ENCODE measurements at regions not wholly inside any gene's neighbourhood (a gene's known extent, or its start where the extent isn't known, plus 50 kb on each side); places are given as distances from the start of the nearest gene placed in this dataset.

DNA sequence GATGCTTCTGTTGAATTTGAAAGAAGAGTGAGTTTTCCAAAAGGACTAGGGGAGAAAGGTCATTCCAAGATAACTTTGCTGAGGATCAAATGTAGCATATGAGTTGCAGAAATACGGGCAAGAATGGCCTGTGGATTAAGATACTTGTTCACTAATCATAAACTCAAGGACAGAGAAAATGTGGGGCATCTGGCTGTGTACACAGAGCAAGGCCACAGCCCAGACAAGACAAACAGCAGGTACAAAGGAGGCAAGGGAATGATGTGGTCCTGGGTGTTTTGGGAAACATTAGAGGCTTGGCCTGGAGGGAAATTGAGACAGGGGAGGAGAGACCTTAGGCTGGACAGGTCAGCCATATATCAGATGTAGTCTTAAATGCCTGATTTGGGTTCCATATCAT lies 254.8 kb downstream of the TTC32 start:
- TF ChIP-seq, protein P1, sequence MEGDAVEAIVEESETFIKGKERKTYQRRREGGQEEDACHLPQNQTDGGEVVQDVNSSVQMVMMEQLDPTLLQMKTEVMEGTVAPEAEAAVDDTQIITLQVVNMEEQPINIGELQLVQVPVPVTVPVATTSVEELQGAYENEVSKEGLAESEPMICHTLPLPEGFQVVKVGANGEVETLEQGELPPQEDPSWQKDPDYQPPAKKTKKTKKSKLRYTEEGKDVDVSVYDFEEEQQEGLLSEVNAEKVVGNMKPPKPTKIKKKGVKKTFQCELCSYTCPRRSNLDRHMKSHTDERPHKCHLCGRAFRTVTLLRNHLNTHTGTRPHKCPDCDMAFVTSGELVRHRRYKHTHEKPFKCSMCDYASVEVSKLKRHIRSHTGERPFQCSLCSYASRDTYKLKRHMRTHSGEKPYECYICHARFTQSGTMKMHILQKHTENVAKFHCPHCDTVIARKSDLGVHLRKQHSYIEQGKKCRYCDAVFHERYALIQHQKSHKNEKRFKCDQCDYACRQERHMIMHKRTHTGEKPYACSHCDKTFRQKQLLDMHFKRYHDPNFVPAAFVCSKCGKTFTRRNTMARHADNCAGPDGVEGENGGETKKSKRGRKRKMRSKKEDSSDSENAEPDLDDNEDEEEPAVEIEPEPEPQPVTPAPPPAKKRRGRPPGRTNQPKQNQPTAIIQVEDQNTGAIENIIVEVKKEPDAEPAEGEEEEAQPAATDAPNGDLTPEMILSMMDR (IDR thresholded peaks at IDR 0.05), result no peak
- TF ChIP-seq, protein P2, sequence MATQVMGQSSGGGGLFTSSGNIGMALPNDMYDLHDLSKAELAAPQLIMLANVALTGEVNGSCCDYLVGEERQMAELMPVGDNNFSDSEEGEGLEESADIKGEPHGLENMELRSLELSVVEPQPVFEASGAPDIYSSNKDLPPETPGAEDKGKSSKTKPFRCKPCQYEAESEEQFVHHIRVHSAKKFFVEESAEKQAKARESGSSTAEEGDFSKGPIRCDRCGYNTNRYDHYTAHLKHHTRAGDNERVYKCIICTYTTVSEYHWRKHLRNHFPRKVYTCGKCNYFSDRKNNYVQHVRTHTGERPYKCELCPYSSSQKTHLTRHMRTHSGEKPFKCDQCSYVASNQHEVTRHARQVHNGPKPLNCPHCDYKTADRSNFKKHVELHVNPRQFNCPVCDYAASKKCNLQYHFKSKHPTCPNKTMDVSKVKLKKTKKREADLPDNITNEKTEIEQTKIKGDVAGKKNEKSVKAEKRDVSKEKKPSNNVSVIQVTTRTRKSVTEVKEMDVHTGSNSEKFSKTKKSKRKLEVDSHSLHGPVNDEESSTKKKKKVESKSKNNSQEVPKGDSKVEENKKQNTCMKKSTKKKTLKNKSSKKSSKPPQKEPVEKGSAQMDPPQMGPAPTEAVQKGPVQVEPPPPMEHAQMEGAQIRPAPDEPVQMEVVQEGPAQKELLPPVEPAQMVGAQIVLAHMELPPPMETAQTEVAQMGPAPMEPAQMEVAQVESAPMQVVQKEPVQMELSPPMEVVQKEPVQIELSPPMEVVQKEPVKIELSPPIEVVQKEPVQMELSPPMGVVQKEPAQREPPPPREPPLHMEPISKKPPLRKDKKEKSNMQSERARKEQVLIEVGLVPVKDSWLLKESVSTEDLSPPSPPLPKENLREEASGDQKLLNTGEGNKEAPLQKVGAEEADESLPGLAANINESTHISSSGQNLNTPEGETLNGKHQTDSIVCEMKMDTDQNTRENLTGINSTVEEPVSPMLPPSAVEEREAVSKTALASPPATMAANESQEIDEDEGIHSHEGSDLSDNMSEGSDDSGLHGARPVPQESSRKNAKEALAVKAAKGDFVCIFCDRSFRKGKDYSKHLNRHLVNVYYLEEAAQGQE (IDR thresholded peaks at IDR 0.05; ENCODE audit: insufficient read depth in 1 of 2, low read depth in 2 of 2, low read length in 1 of 2), result no peak
- no peak for TF ChIP-seq POLR2AphosphoS5 (IDR thresholded peaks at IDR 0.05; ENCODE audit: low read depth, low read length)
